Activated T-cell treated with anti-CD3 and anti-CD28 coated beads, Interleukin-2, amount 50 U/mL, for 72 hours (primary cell): ENCODE measurements at regions not wholly inside any gene's neighbourhood (a gene's known extent, or its start where the extent isn't known, plus 50 kb on each side); places are given as distances from the start of the nearest gene placed in this dataset.

Experiments
- ATAC-seq, 2 donors: fragments of 150-1000 bp; cut with Tn5 transposase; replicated peaks in 1 of 2; 2 replicates each; pipeline ENCODE4 v1.10.0; 2021; ENCODE audit warnings: moderate library complexity in 2 of 2, mild to moderate bottlenecking in 1 of 2
- DNase-seq, 2 donors: peaks; one replicate each; pipeline ENCODE4 v3.0.0; 2021 to 2022; ENCODE audit warnings: mixed read lengths in 1 of 2
- H3K27ac Mint-ChIP-seq: one replicate; pipeline ENCODE4 v1.8.0; 2022; ENCODE audit warnings: mild to moderate bottlenecking, moderate library complexity, mixed read lengths
- H3K27me3 Mint-ChIP-seq: one replicate; pipeline ENCODE4 v1.8.0; 2022; ENCODE audit warnings: low read depth, mixed read lengths
- H3K36me3 Mint-ChIP-seq, 2 donors: one replicate each; pipeline ENCODE4 v1.8.0; 2022; ENCODE audit warnings: mixed read lengths in 2 of 2, mild to moderate bottlenecking in 1 of 2; ENCODE audit not compliant: insufficient read depth in 2 of 2
- H3K4me1 Mint-ChIP-seq: one replicate; pipeline ENCODE4 v1.8.0; 2022; ENCODE audit warnings: low read depth, mixed read lengths
- H3K4me3 Mint-ChIP-seq, 2 donors: one replicate each; pipeline ENCODE4 v1.8.0; 2022; ENCODE audit warnings: mild to moderate bottlenecking in 2 of 2, mixed read lengths in 2 of 2, moderate library complexity in 2 of 2
- H3K9me3 Mint-ChIP-seq, 2 donors: one replicate each; pipeline ENCODE4 v1.8.0; 2022; ENCODE audit warnings: mixed read lengths in 2 of 2

DNA sequence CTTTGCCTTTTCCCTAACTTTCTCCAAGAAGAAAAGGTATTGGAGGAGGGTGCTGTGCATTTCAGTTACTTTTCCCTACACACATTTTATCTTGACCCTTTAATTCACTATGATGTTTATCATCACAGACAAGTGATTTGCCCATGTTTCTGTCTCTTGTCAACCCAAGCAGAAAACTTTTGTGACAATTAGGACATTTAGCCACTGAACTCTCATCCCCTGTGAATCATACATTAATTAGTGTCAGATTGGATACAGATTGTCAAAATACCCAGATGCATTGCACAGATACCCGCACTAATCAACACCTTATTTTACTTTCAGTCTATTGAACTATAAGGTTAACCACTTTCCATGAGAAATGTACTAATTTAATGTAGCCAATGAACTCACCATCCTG, 912.9 kb downstream of the SORCS1 start:
- H3K9me3 Mint-ChIP-seq: peaks cover 2 to 5% of the 10 kb centered on the region in 2 donors
- no peak for DNase-seq
- ATAC-seq: no peak
- H3K27ac Mint-ChIP-seq: no peak overlapping the region
- no peaks in the 10 kb centered on the region for H3K4me1 Mint-ChIP-seq
- H3K27me3 Mint-ChIP-seq: no peaks in the 10 kb centered on the region
- no peak overlapping the region for H3K4me3 Mint-ChIP-seq
- no peaks in the 10 kb centered on the region for H3K36me3 Mint-ChIP-seq

DNA sequence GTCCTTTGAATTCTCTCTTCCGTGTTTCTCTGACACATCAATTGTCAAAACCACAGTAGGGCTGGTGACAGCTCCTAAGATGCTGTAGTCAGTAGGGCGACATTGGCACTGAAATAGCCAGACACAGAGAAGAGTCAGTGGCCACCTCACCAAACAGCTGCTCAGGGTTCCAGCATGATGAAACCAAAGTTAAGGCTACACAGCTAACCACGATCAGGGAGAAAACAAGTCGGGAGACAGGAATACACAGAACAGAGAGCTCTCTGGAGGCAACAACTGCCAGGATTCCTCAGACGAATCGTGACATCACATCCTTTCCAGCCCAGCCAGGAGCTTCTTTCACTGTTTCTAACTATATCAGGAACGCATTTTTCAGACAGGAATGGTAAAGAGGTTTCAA, 922.2 kb downstream of the SORCS1 start:
- H3K27me3 Mint-ChIP-seq: no peaks in the 10 kb centered on the region
- H3K4me1 Mint-ChIP-seq: no peaks in the 10 kb centered on the region
- no peaks in the 10 kb centered on the region for H3K36me3 Mint-ChIP-seq
- DNase-seq (no peak), ATAC-seq (no peak)
- no peak overlapping the region for H3K27ac Mint-ChIP-seq
- H3K9me3 Mint-ChIP-seq: no peaks in the 10 kb centered on the region
- no peak overlapping the region for H3K4me3 Mint-ChIP-seq

GRCh38 chr10:106226828-106227227, 937.7 kb downstream of the SORCS1 start:
- ATAC-seq (no peak), DNase-seq (no peak)
- H3K27me3 Mint-ChIP-seq: no peaks in the 10 kb centered on the region
- H3K36me3 Mint-ChIP-seq: no peaks in the 10 kb centered on the region
- no peaks in the 10 kb centered on the region for H3K4me1 Mint-ChIP-seq
- peaks cover 0 to 3% of the 10 kb centered on the region in 2 donors for H3K9me3 Mint-ChIP-seq
- no peak overlapping the region for H3K4me3 Mint-ChIP-seq
- H3K27ac Mint-ChIP-seq: no peak overlapping the region

DNA sequence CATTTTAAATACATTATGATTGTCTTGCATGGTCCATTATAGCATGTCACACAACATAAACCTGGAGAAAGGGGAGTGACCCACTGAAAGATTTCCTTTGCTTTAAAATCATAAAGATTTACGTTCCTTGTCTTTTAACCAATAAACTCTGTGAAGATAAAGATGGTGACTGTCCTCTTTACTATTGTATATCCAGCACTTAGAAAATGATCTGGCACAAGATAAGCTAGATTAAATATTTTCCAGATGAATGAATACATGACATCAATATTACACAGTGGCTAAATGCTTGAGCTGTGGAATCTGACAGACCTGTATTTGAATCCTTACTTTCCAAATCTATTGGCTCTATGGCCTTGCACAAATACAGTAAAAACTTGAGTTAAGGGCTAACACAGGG, 938.4 kb downstream of the SORCS1 start:
- Mint-ChIP-seq H3K4me3 (no peak overlapping the region), H3K4me1 (no peaks in the 10 kb centered on the region), H3K27me3 (no peaks in the 10 kb centered on the region), H3K9me3 (peaks cover under 1 to 3% of the 10 kb centered on the region in 2 donors), H3K36me3 (no peaks in the 10 kb centered on the region), H3K27ac (no peak overlapping the region)
- ATAC-seq: no peak
- DNase-seq: no peak

- Mint-ChIP-seq H3K9me3 (peaks cover 2% of the 10 kb centered on the region in 2 donors), H3K27me3 (no peaks in the 10 kb centered on the region), H3K27ac (no peak overlapping the region), H3K4me1 (no peaks in the 10 kb centered on the region), H3K36me3 (no peaks in the 10 kb centered on the region), H3K4me3 (no peak overlapping the region)
- ATAC-seq (peak in 1 of 2 donors; percentile 45), DNase-seq (no peak)
These were observed 939.8 kb downstream of the SORCS1 start for GRCh38 chr10:106224676-106225075.

DNA sequence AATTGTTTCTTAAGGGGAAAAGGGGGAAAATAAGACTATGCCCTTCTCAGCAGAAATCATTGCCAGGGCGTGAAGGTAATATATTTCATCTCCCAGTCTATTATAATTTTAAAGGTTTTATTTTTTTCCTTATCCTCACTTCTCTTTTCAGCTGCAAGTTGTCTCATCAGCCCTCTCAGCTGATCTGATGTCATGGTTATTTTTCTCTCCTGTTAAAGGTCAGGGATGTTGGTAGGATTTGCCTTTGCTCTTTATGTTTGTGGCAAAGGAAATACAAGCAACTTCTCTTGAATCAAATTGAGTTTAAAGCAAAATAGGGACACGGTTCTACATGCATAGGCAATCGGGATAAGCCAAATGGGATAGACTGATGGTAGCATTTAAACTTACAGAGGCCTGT, 946.9 kb downstream of the SORCS1 start:
- H3K36me3 Mint-ChIP-seq: no peaks in the 10 kb centered on the region
- DNase-seq (no peak), ATAC-seq (no peak)
- H3K27me3 Mint-ChIP-seq: no peaks in the 10 kb centered on the region
- no peak overlapping the region for H3K27ac Mint-ChIP-seq
- peaks cover 2% of the 10 kb centered on the region in 2 donors for H3K9me3 Mint-ChIP-seq
- no peak overlapping the region for H3K4me3 Mint-ChIP-seq
- no peaks in the 10 kb centered on the region for H3K4me1 Mint-ChIP-seq

- Mint-ChIP-seq H3K36me3 (no peaks in the 10 kb centered on the region), H3K27ac (no peak overlapping the region), H3K4me1 (no peaks in the 10 kb centered on the region), H3K27me3 (no peaks in the 10 kb centered on the region), H3K9me3 (peaks cover 3% of the 10 kb centered on the region in 2 donors), H3K4me3 (no peak overlapping the region)
- no peak for DNase-seq
- no peak for ATAC-seq
These were observed 948.4 kb downstream of the SORCS1 start for GRCh38 chr10:106216085-106216484.

DNA sequence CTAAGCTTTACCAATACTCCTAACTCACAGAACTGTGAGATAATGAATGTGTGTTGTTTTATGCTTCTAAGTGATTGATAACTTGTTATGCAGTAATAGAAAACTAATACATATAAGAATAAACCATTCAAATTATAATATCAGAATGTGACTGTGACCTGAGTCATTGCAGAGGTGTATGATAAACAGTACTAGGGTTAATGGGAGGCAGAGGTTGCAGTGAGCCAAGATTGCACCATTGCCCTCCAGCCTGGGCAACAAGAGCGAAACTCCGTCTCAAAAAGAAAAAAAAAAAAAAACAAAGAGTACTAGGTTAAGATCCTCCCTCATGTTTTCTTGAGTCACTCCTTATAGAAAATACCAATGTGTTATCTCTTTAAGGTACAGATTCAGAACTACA, 950.3 kb downstream of the SORCS1 start:
- no peaks in the 10 kb centered on the region for H3K27me3 Mint-ChIP-seq
- no peak for ATAC-seq
- H3K36me3 Mint-ChIP-seq: no peaks in the 10 kb centered on the region
- H3K4me1 Mint-ChIP-seq: no peaks in the 10 kb centered on the region
- no peak overlapping the region for H3K27ac Mint-ChIP-seq
- DNase-seq: no peak
- H3K4me3 Mint-ChIP-seq: no peak overlapping the region
- H3K9me3 Mint-ChIP-seq: peaks cover 8 to 9% of the 10 kb centered on the region in 2 donors

DNA sequence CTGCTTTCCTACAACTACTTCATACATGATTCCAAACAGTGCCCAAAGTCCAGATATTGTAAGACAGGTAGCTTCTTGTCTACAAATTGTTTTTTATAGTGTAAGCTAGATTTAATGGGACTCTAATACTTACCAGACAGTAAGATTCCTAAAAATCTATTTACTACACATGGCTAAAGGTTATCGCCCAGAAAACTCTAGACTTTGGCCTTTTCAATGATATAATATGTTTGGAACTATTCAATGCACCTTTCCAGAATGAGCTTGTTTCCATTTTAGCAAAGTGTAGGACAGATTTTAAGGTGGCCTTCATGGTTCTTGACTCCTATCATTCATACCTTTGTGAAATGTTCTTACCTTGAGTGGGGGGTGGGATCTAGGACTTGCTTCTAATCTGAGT, 951.0 kb downstream of the SORCS1 start:
- Mint-ChIP-seq H3K27me3 (no peaks in the 10 kb centered on the region), H3K36me3 (no peaks in the 10 kb centered on the region)

GRCh38 chr10:106198275-106198674, 966.2 kb downstream of the SORCS1 start:
- Mint-ChIP-seq H3K36me3 (no peaks in the 10 kb centered on the region), H3K4me1 (no peaks in the 10 kb centered on the region), H3K27me3 (no peaks in the 10 kb centered on the region), H3K27ac (no peak overlapping the region), H3K9me3 (peaks cover 0 to 3% of the 10 kb centered on the region in 2 donors), H3K4me3 (no peak overlapping the region)
- ATAC-seq (no peak), DNase-seq (no peak)

More for the DNA sequence above, 951.0 kb downstream of the SORCS1 start:
- no peak overlapping the region for H3K4me3 Mint-ChIP-seq
- DNase-seq: no peak
- no peak for ATAC-seq
- H3K27ac Mint-ChIP-seq: no peak overlapping the region
- no peaks in the 10 kb centered on the region for H3K4me1 Mint-ChIP-seq
- H3K9me3 Mint-ChIP-seq: peaks cover 9% of the 10 kb centered on the region in 2 donors

DNA sequence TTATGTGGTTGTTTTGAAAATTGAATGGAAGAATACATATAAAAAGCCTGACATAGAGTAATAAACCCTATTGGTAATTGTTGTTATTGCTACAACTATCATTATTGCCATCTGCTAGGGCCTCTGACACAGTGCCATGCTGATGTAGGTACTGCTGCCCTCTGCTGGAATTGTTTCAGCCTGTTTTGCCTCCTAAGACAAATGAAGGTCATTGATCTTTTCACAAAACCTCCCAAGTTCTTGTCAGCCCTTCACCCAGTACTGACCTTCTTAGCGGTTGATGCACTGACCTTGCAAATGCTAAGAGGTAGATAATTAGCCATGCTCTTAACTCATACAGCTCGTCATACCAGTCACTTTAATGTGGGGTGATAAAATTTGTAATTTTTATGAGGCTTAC, 975.2 kb downstream of the SORCS1 start:
- Mint-ChIP-seq H3K4me1 (no peaks in the 10 kb centered on the region), H3K4me3 (no peak overlapping the region), H3K27me3 (no peaks in the 10 kb centered on the region), H3K36me3 (no peaks in the 10 kb centered on the region), H3K27ac (no peak overlapping the region), H3K9me3 (peaks cover 0 to 3% of the 10 kb centered on the region in 2 donors)
- ATAC-seq (no peak), DNase-seq (peak in 1 of 2 donors; percentile 8)

DNA sequence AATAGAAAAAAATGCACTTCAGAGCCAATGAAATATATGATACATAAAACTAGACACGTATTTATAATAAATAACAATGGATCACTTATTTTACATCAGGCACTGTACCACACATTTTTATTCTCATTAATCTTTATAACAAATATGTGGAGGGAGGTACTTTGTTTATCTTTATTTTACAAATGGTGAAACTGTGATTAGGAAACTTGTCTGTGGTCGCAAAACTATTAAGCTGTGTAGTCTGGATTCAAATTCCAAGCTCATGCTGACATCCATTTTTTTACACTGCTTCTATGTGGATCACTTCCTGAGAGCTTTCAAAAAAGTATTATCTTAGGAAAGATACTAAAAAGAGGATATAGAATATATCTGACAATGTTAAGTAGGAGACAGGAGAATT, 978.6 kb downstream of the SORCS1 start:
- Mint-ChIP-seq H3K27ac (no peak overlapping the region), H3K36me3 (no peaks in the 10 kb centered on the region), H3K9me3 (peaks cover 0 to 3% of the 10 kb centered on the region in 2 donors), H3K4me3 (no peak overlapping the region), H3K27me3 (no peaks in the 10 kb centered on the region), H3K4me1 (no peaks in the 10 kb centered on the region)
- no peak for DNase-seq
- no peak for ATAC-seq

DNA sequence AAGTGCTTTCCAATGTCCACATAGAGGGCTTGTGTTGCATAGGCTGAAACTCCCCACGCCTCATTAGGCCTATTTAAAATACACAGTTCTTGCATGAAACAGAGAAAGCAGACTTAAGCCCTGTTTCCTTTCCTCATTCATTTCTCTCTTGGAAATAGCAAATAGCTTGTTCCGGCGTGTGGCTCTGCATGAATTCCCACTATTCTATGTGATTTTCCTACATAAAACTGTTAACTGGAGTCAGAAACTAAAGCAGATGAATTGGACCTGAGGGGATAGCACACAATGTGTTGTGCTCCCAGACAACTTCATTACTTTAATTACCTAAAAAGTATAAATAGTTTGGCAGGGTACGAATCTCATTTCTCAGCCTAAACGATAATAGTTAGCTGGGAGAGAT, 981.5 kb downstream of the SORCS1 start:
- H3K27ac Mint-ChIP-seq: no peak overlapping the region
- no peaks in the 10 kb centered on the region for H3K36me3 Mint-ChIP-seq
- no peak for ATAC-seq
- no peaks in the 10 kb centered on the region for H3K4me1 Mint-ChIP-seq
- no peak for DNase-seq
- no peaks in the 10 kb centered on the region for H3K27me3 Mint-ChIP-seq
- no peak overlapping the region for H3K4me3 Mint-ChIP-seq
- H3K9me3 Mint-ChIP-seq: peaks cover 0 to 3% of the 10 kb centered on the region in 2 donors

- Mint-ChIP-seq H3K4me1 (no peaks in the 10 kb centered on the region), H3K36me3 (no peaks in the 10 kb centered on the region), H3K27ac (no peak overlapping the region), H3K27me3 (no peaks in the 10 kb centered on the region), H3K9me3 (peaks cover 0 to 3% of the 10 kb centered on the region in 2 donors), H3K4me3 (no peak overlapping the region)
- ATAC-seq (no peak), DNase-seq (no peak)
These were observed 982.0 kb downstream of the SORCS1 start for GRCh38 chr10:106182542-106182941.
